ENCODE measurements at regions not wholly inside any gene's neighbourhood (a gene's known extent, or its start where the extent isn't known, plus 50 kb on each side); places are given as distances from the start of the nearest gene placed in this dataset.

DNA sequence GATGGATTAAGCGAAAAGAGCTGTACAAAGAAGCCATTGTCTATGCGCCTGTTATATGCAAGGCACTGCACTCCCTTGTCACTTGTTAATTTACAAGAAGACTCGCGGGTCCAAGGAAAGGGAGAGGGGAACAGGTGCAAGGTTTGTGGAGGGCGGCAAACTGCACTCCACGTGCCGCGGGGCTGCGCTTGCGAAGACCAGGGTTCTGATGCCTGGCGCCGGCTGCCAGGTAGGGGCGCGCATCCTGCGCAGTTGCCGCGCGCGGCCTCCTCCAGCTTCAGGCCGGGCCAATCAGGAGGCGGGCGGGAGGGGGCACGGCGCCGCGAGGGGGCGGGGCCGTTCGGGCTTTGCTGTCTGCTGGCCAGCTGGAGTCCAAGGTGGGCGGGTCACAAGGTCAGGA, 140.6 kb upstream of the PALS2 start:
- POLR2A ChIA-PET = no interaction called here
- Histone ChIP-seq H4K20me1 (ENCODE audit: control insufficient read depth, insufficient read depth) (no peaks in the 10 kb centered on the region), H3K4me2 (ENCODE audit: control insufficient read depth, insufficient read depth) (no peak overlapping the region), H3K4me1 (ENCODE audit: control insufficient read depth, insufficient read depth, low read length) (no peaks in the 10 kb centered on the region), H3K27me3 (replicated peaks in 1 of 2; ENCODE audit: control insufficient read depth in 2 of 2, insufficient read depth in 2 of 2, low read length in 1 of 2) (no peaks in the 10 kb centered on the region; a peak in 1 of 4 replicates), H3K36me3 (ENCODE audit: control insufficient read depth in 2 of 2, insufficient read depth in 2 of 2, low read length in 1 of 2) (no peaks in the 10 kb centered on the region), H3K27ac (ENCODE audit: control insufficient read depth, insufficient read depth) (no peak overlapping the region), H3K9ac (ENCODE audit: control insufficient read depth, insufficient read depth, low read length) (no peak overlapping the region), H2AFZ (ENCODE audit: control insufficient read depth, low read depth, low read length) (no peak overlapping the region), H3K9me3 (replicated peaks; ENCODE audit: control insufficient read depth, insufficient read depth, low read length) (no peaks in the 10 kb centered on the region), H3K79me2 (ENCODE audit: control insufficient read depth, insufficient read depth, low read length) (no peaks in the 10 kb centered on the region), H3K4me3 (no peak overlapping the region)
- SMC1A ChIA-PET (ENCODE audit: uncharacterized antibody, unreplicated experiment) = no interaction called here
- in situ Hi-C loops (cut with MboI) (no loop called here), intact Hi-C loops (cut with micrococcal nuclease; ENCODE audit: unreplicated experiment) (no loop called here)
- RAD21 ChIA-PET (ENCODE audit: unreplicated experiment) = no interaction called here
- 90% methylated on average over 27 of the region's 30 CpGs for WGBS (ENCODE audit: insufficient coverage, insufficient replicate concordance, low lambda C conversion rate, missing lambda C conversion rate)
- FAIRE-seq = no peak
- CTCF ChIA-PET = no interaction called here
- no peak for DNase-seq (ENCODE audit: low read depth, low spot score)
- BruUV-seq (replicated peaks) = no TSS peak
- TF ChIP-seq MTA3 (IDR thresholded peaks at IDR 0.05; ENCODE audit: borderline replicate concordance, low read length) = no peak
- no peak for TF ChIP-seq YY1 (IDR thresholded peaks at IDR 0.05; ENCODE audit: low read depth, low read length)
- no peak for TF ChIP-seq SMAD5 (IDR thresholded peaks at IDR 0.05; ENCODE audit: low read depth)
- TF ChIP-seq, protein P1, sequence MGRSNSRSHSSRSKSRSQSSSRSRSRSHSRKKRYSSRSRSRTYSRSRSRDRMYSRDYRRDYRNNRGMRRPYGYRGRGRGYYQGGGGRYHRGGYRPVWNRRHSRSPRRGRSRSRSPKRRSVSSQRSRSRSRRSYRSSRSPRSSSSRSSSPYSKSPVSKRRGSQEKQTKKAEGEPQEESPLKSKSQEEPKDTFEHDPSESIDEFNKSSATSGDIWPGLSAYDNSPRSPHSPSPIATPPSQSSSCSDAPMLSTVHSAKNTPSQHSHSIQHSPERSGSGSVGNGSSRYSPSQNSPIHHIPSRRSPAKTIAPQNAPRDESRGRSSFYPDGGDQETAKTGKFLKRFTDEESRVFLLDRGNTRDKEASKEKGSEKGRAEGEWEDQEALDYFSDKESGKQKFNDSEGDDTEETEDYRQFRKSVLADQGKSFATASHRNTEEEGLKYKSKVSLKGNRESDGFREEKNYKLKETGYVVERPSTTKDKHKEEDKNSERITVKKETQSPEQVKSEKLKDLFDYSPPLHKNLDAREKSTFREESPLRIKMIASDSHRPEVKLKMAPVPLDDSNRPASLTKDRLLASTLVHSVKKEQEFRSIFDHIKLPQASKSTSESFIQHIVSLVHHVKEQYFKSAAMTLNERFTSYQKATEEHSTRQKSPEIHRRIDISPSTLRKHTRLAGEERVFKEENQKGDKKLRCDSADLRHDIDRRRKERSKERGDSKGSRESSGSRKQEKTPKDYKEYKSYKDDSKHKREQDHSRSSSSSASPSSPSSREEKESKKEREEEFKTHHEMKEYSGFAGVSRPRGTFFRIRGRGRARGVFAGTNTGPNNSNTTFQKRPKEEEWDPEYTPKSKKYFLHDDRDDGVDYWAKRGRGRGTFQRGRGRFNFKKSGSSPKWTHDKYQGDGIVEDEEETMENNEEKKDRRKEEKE (IDR thresholded peaks at IDR 0.05) = no peak
- TF ChIP-seq SREBF1 (IDR thresholded peaks at IDR 0.05; ENCODE audit: low read length) = no peak
- TF ChIP-seq, protein P2, sequence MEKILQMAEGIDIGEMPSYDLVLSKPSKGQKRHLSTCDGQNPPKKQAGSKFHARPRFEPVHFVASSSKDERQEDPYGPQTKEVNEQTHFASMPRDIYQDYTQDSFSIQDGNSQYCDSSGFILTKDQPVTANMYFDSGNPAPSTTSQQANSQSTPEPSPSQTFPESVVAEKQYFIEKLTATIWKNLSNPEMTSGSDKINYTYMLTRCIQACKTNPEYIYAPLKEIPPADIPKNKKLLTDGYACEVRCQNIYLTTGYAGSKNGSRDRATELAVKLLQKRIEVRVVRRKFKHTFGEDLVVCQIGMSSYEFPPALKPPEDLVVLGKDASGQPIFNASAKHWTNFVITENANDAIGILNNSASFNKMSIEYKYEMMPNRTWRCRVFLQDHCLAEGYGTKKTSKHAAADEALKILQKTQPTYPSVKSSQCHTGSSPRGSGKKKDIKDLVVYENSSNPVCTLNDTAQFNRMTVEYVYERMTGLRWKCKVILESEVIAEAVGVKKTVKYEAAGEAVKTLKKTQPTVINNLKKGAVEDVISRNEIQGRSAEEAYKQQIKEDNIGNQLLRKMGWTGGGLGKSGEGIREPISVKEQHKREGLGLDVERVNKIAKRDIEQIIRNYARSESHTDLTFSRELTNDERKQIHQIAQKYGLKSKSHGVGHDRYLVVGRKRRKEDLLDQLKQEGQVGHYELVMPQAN (conservative IDR thresholded peaks at IDR 0.05) = no peak
- TF ChIP-seq EGR1 (IDR thresholded peaks at IDR 0.05; ENCODE audit: borderline replicate concordance in 1 of 2, low read depth in 2 of 2, low read length in 2 of 2) = no peak
- TF ChIP-seq, protein P3, sequence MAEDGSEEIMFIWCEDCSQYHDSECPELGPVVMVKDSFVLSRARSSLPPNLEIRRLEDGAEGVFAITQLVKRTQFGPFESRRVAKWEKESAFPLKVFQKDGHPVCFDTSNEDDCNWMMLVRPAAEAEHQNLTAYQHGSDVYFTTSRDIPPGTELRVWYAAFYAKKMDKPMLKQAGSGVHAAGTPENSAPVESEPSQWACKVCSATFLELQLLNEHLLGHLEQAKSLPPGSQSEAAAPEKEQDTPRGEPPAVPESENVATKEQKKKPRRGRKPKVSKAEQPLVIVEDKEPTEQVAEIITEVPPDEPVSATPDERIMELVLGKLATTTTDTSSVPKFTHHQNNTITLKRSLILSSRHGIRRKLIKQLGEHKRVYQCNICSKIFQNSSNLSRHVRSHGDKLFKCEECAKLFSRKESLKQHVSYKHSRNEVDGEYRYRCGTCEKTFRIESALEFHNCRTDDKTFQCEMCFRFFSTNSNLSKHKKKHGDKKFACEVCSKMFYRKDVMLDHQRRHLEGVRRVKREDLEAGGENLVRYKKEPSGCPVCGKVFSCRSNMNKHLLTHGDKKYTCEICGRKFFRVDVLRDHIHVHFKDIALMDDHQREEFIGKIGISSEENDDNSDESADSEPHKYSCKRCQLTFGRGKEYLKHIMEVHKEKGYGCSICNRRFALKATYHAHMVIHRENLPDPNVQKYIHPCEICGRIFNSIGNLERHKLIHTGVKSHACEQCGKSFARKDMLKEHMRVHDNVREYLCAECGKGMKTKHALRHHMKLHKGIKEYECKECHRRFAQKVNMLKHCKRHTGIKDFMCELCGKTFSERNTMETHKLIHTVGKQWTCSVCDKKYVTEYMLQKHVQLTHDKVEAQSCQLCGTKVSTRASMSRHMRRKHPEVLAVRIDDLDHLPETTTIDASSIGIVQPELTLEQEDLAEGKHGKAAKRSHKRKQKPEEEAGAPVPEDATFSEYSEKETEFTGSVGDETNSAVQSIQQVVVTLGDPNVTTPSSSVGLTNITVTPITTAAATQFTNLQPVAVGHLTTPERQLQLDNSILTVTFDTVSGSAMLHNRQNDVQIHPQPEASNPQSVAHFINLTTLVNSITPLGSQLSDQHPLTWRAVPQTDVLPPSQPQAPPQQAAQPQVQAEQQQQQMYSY (CRISPR knock-in tag; IDR thresholded peaks at IDR 0.05) = no peak
- no peak for TF ChIP-seq TCF7 (IDR thresholded peaks at IDR 0.05; ENCODE audit: borderline replicate concordance)
- no peak for TF ChIP-seq KAT2A (conservative IDR thresholded peaks at IDR 0.05; ENCODE audit: control insufficient read depth, low read depth, low read length)
- TF ChIP-seq SP1 (IDR thresholded peaks at IDR 0.05; ENCODE audit: low read depth, low read length) = no peak
- no peak for TF ChIP-seq POLR2AphosphoS2 (IDR thresholded peaks at IDR 0.05; ENCODE audit: low read depth, low read length)
- no peak for ATAC-seq

All from GM12878 (cell line).